PFSK-1 (cell line): ENCODE measurements at regions not wholly inside any gene's neighbourhood (a gene's known extent, or its start where the extent isn't known, plus 50 kb on each side); places are given as distances from the start of the nearest gene placed in this dataset.

Source experiments
- POLR2AphosphoS5 ChIP-seq: IDR thresholded peaks from 2 replicates; pipeline ENCODE4 v1.6.1; 2012; ENCODE audit warnings: low read depth, mild to moderate bottlenecking, control low read depth, low read length, moderate library complexity
- SIN3A ChIP-seq: IDR thresholded peaks from 2 replicates; pipeline ENCODE4 v1.6.1; 2012; ENCODE audit warnings: mild to moderate bottlenecking, low read length, moderate library complexity, borderline replicate concordance; ENCODE audit not compliant: insufficient read depth
- TAF1 ChIP-seq: IDR thresholded peaks from 2 replicates; pipeline ENCODE4 v1.6.1; 2012; ENCODE audit warnings: low read length, control low read depth, borderline replicate concordance; ENCODE audit not compliant: insufficient read depth
- TF ChIP-seq, protein P1 (sequence below), 2 experiments: IDR thresholded peaks; 2 replicates each; pipeline versions ENCODE4 v1.6.1 to v1.8.0; 2011 to 2012; ENCODE audit warnings: low read depth in 2 of 2, low read length in 2 of 2, control low read depth in 1 of 2, inconsistent platforms in 1 of 2, mild to moderate bottlenecking in 1 of 2, moderate library complexity in 1 of 2; ENCODE audit not compliant: insufficient read depth in 1 of 2

- TF ChIP-seq TAF1 (no peak), SIN3A (no peak), POLR2AphosphoS5 (no peak)
- TF ChIP-seq, protein P1, sequence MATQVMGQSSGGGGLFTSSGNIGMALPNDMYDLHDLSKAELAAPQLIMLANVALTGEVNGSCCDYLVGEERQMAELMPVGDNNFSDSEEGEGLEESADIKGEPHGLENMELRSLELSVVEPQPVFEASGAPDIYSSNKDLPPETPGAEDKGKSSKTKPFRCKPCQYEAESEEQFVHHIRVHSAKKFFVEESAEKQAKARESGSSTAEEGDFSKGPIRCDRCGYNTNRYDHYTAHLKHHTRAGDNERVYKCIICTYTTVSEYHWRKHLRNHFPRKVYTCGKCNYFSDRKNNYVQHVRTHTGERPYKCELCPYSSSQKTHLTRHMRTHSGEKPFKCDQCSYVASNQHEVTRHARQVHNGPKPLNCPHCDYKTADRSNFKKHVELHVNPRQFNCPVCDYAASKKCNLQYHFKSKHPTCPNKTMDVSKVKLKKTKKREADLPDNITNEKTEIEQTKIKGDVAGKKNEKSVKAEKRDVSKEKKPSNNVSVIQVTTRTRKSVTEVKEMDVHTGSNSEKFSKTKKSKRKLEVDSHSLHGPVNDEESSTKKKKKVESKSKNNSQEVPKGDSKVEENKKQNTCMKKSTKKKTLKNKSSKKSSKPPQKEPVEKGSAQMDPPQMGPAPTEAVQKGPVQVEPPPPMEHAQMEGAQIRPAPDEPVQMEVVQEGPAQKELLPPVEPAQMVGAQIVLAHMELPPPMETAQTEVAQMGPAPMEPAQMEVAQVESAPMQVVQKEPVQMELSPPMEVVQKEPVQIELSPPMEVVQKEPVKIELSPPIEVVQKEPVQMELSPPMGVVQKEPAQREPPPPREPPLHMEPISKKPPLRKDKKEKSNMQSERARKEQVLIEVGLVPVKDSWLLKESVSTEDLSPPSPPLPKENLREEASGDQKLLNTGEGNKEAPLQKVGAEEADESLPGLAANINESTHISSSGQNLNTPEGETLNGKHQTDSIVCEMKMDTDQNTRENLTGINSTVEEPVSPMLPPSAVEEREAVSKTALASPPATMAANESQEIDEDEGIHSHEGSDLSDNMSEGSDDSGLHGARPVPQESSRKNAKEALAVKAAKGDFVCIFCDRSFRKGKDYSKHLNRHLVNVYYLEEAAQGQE (IDR thresholded peaks at IDR 0.05; ENCODE audit: insufficient read depth in 1 of 2, low read depth in 2 of 2, low read length in 2 of 2), result no peak
Observed at GRCh38 chr1:232437510-232437909, 192.4 kb downstream of the SIPA1L2 start.
